NCI-H226 (cell line): ENCODE measurements at regions not wholly inside any gene's neighbourhood (a gene's known extent, or its start where the extent isn't known, plus 50 kb on each side); places are given as distances from the start of the nearest gene placed in this dataset.

Experiments
- DNase-seq: peaks from one replicate; pipeline ENCODE4 v3.0.0-alpha.2; 2015

- no peak for DNase-seq
These were observed 406.2 kb upstream of the CADM1 start for GRCh38 chr11:115910379-115910778.

DNA sequence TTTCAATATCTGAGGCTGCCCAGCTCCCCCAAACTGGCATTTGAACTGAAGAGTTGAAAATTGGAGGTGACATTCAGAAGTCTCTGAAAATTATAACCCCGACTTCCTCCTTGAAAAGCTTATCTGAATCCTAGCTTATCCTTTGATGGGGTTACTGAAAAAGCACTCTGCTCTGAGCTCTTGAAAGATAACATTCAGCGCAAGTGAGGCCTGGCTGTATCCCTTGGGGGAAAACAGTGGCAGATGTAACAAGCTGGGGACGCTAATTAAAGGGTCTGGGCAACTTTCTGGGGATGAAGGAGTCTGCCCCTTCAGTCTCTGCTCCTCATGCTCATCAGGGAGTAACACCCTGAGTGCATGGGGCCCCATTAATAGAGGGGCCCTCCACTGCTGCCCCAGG lies 402.0 kb upstream of the CADM1 start:
- no peak for DNase-seq

DNA sequence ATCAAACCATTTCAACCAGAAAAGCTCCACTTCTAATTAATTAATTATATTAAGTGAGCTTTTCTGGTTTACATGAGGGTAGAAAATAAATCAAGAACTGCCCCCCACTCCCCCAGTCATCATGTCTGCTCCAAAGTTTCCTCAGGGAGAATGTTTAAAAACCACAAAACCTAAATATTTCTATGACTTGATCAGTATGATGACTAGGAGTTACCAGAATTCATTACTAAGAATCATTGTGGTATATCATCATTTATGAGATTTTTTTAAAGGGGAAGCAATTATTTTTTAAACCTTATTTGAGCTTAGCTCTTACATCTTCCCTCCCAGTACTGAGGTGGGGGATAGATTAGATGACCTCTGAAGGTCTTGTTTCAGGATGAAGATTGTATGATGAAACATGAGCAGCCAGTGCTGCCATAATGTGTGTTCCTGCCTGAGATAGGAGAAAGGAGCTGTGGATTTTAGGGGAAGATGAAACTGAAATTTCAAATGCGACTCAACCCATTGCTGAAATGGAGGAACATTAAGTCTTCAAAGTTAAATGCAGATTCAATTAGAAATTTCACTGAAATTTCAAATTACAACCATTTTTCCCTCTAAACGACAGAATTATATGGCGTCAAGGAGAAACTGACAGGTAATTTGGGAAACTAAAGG lies 401.3 kb upstream of the CADM1 start:
- DNase-seq: no peak

DNA sequence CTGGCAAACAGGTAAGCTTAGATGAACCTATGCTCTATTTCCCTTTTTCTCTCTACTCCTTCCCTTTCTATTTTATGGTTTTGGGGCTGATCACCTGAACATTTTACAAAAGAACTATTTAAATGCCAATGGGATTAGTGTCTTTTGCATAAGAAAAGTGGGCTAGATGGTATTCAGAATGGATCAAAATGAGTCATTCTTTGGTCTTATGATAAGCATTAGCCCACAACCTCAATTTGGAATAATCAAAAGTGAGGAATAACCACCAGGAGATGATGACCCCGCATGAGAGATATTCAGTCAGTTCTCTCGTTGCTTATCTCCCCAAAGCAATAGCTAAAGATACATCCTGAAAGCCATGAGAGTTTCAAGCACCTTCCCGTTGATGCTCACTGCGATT lies 399.0 kb upstream of the CADM1 start:
- DNase-seq: no peak

DNA sequence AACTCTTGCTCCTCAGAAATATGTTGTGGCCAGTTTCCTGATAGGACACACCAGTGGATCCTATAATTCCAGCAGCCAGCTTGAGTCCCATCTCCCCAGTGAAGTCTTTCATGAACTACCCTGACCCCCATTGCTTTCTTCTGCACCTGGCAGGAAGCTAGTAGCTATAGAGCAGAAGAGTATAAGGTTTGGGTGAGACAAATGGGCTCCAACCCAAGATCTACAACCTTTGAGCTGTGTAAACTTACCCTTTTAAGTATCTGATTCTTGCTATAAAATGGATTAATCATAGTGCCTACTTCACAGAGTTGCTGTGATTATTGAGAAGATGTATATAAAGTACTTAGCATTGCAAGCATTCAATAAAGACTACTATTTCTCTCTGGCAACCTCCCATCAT lies 396.9 kb upstream of the CADM1 start:
- DNase-seq: no peak

- no peak for DNase-seq
These were observed 395.9 kb upstream of the CADM1 start for GRCh38 chr11:115900111-115900510.

DNA sequence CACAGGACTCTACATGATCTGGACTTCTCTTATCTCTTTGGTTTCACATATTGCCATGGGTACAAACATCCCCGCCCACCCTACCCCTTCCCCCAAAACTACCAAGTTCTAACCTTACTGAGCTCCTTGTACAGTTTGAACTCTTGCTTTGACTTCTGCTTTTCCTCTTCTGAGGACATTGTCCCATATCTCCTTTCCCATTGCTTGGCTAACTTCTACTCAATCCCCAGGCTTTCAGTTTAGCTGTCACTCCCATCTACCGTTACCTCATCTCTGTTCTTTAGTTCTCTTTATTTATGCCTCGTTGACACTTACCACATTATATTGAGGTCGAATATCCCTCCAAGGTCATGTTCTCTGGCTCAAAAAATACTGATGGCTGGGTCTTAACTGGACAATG lies 393.5 kb upstream of the CADM1 start:
- no peak for DNase-seq

- no peak for DNase-seq
These were observed 391.9 kb upstream of the CADM1 start for GRCh38 chr11:115896084-115896483.

DNA sequence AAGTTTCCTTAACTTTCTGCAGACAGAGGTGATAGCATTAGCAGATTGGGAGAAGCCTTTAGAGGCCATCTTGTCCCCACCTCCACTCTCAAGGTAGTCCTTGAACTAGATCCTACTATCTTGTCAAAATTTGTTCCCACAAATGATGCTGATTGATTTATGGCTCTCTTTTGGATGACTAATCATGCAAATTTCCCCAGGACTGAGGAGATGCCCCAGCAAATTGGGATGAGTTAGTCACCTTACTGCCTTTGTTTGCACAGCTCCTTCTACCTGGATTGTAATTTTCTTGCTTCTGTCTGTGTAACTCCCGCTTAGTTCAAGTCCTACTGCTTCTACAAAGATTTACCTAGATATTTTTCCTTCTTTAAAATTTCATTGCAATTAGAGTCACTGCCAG lies 391.4 kb upstream of the CADM1 start:
- DNase-seq: no peak

- no peak for DNase-seq
These were observed 390.0 kb upstream of the CADM1 start for GRCh38 chr11:115894176-115894575.

- DNase-seq: no peak
These were observed 389.4 kb upstream of the CADM1 start for GRCh38 chr11:115893461-115894099.

DNA sequence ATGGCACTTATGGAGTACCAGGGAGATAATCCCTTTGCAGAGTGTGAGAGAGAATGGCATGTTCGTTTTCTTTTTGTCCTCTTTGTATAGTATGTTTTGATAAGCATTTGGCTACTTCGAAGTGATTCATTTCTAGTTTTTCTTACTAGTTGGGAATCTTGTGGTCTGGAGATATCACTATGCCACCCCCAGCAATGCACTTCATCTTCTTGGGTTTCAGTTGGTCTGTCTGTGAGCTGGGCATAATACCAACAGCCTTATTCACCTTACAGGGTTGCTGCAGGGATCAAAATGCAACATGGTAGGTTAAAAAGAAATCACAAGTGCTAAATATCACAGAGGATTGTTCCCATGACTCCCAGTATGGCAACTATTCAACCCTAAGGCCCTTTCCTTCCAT lies 387.8 kb upstream of the CADM1 start:
- DNase-seq: no peak

GRCh38 chr11:115891581-115891980 lies 387.4 kb upstream of the CADM1 start:
- DNase-seq: no peak

DNA sequence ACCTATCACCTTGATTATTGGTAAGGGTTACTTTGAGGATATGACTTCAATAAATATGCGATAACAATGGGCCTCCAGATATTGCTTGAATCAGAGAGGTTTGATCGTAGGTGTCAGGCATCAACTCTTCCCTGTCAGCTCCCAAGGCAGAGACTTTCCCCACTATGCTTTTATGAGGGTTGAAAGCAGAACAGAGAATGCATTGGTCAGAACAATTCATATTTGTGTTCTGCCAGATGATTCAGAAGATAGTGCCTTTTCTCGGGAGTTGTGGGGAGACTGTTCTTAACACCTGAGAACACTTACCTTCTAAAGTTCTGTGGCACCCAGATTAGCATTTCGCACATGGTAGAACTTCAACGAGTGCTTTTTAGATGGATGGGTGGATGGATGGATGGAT lies 386.3 kb upstream of the CADM1 start:
- no peak for DNase-seq

- DNase-seq: no peak
These were observed 385.5 kb upstream of the CADM1 start for GRCh38 chr11:115889712-115890111.

- no peak for DNase-seq
These were observed 383.5 kb upstream of the CADM1 start for GRCh38 chr11:115887727-115888126.

- DNase-seq: no peak
These were observed 383.1 kb upstream of the CADM1 start for GRCh38 chr11:115887316-115887715.

DNA sequence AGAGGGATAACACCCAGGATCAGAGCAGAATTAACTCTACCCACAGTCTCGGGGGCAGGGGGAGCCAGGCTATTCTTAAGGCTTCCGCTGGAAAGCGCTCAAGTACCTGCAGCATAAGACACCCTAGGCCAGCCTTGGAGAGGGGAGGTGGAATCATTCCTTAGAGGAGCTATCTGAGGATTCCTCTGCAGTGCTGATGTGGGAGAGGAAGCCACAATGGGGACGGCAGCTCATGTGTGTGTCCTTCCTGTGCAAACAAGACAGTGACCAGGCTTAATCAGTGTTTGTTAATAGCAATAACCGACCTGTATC lies 382.2 kb upstream of the CADM1 start:
- no peak for DNase-seq

DNA sequence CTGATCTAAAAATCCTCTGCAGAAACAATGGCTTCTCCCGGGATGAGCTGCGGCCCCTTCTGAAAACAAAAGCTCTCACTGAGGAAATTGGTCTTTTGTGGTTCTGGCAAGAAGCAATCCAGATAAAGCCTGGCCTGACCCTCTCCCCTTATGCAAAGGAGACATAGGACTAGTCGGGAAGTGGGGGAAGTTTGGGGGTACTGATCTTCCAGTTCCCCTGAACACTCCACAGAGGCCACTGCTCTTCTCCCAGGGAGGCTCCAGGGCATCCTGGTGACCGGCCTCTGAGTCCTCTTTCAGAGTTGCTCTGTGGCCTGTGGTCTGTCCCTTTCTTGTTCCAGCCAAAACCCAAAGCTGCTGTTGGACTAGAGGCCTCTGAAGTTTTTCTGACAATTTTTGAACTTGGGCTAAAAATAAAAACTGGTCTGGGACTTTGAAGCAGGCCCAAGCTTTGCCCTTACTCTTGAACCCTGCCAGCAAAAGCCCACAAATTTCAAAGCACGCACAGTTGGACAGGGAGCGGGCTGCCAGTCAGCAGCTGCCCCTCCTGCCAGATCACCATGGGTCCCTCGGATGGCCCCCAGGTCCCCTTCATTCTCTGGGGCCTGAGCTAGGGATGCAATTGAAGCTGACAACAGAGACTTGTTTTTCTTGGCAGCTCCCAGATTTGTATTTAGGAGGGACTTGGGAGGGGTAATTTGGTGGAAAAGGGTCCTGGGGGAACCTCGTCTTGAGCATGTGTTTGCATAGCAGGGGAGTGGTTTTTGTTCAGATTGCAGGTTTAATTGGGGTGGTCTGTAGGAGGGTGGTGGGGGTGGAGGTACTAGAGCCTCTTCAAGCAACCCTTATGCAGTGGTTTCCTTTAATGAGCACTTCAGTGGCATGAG lies 381.6 kb upstream of the CADM1 start:
- DNase-seq: no peak

DNA sequence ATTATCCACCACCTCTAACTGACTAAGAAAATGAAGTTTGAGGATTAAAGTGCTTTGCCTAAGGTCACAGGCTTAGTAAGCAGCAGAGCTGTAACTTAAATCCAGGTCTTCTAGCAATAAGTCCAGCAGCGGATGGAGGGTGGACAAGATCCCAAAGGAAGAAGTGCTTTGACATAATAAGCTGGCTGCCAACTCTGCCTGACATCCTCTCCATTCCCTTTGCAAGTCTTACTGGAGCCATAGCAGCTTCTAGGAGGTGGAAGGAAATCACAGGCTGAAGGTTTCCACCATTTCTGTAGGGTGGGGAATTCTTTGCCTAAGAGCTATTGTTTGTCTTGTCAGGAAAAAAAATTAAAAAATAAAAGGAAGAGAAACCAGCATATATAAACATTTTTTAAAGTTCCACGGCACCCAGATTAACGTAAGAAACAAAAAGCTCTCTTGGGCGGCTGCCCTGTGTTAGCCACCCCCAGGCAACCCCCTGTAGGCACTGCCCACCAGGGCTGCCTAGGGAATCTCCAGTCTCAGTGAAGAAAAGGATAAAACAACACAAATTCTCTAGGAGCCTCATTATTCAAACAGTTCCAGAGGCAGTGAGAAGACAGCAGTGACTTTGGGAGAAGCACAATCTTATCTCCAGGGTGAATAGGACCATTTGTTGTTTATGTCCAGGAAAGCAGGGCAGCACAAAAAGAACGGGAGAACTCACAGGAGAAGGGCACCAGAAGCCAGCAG lies 380.8 kb upstream of the CADM1 start:
- no peak for DNase-seq

DNA sequence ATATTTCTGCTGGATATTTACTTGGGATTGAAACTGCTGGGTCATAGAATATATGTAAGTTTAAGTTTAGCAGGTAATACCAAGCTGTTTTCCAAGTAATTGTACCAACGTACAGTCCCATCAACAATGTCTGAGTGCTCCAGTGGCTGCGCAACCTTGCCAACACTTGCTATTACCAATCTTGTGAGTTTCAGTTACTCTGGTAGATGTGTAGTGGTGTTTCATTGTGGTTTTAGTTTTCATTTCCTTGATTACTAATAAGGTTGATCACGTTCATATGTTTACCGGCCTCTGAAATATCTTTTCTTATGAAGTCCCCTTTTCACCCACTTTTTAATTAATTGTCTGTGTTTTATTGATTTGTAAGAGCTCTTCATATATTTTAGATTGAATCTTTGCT lies 370.6 kb upstream of the CADM1 start:
- DNase-seq: no peak

- no peak for DNase-seq
These were observed 369.6 kb upstream of the CADM1 start for GRCh38 chr11:115873813-115874212.

- no peak for DNase-seq
These were observed 368.2 kb upstream of the CADM1 start for GRCh38 chr11:115872416-115872815.
